GM21619 (cell line): ENCODE measurements at regions not wholly inside any gene's neighbourhood (a gene's known extent, or its start where the extent isn't known, plus 50 kb on each side); places are given as distances from the start of the nearest gene placed in this dataset.

Source experiments
- ATAC-seq: cut with Tn5 transposase; IDR thresholded peaks from one replicate; pipeline ENCODE4 v1.9.1; 2021; ENCODE audit not compliant: unreplicated experiment

GRCh38 chr1:96376846-96377245 is 344.7 kb upstream of the PTBP2 start:
- ATAC-seq, result no peak

DNA sequence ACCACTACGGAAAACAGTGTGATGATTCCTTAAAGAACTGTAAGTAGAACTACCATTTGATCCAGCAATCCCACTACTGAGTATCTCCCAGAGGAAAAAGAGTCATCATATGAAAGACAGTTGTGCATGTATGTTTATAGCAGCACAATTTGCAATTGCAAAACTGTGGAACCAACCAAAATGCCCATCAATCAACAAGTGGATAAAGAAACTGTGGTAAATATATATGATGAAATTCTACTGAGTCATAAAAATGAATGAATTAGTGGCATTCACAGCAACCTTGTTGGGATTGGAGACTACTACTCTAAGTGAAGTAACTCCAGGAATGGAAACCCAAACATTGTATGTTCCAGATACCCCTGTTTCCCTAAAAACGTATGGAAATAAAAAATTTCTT is 337.0 kb upstream of the PTBP2 start:
- no peak for ATAC-seq

- ATAC-seq, result no peak
Observed at GRCh38 chr1:96387785-96388184, 333.8 kb upstream of the PTBP2 start.

DNA sequence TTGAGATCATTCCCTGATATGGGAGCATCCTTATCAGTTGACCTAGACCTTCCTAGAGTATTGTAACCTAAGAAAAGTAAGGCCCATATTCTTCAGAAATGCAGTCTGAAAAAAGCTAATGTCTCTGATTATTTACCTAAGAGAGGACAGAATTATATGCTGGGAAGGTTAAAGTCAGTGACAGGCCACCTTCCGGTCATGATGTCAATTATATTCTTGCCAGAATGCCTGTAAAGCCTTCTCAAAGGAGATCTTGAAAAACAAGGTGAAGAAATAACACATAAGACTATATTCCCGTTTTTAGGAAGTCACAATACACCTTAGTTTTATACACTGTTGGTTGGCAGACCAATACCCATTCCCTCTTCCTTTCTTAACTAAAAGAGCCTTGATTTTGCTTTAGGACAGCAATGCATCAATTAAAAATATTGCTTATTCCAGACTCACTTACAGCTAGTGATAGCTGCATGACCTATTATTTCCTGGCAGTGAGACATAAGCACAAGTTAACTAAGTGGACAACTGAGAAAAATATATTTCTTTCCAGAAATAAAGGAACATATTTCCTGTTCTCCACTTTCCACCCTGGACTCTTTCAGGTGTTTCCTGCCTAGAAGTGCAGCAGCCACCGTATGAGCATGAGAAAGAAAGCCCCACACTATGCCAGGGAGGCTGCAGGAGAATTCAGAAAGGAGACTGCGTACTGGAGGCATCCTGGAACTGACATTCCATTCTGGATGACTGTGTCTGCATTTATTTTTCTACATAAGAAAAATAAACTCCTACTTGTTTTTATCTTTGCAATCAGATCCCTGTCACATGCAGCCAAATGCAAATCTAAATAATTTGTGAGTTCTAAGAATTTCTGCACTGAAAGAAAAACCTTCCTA is 332.9 kb upstream of the PTBP2 start:
- ATAC-seq, result no peak

GRCh38 chr1:96400089-96400488 is 321.5 kb upstream of the PTBP2 start:
- ATAC-seq, result no peak

DNA sequence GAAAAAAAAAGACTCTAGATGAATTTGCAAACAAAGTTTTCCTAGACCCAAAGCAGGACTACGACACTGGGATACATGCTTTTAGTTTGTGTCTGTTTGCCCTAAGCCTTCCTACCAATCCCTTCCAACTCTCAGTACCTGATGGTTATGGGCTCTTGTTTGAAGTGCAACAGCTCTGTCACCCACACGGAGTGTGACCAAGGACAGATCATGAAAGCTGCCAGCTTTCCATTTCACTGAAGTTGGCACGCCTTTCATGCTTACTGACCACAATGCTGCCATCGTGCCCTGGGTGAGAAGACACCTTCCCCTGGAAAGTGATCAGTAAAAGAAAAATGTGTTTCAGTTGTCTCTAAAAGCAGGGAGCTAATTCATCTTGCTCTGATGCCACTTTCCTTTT is 312.5 kb upstream of the PTBP2 start:
- ATAC-seq, result no peak

GRCh38 chr1:96409689-96410088 is 311.9 kb upstream of the PTBP2 start:
- ATAC-seq, result no peak

DNA sequence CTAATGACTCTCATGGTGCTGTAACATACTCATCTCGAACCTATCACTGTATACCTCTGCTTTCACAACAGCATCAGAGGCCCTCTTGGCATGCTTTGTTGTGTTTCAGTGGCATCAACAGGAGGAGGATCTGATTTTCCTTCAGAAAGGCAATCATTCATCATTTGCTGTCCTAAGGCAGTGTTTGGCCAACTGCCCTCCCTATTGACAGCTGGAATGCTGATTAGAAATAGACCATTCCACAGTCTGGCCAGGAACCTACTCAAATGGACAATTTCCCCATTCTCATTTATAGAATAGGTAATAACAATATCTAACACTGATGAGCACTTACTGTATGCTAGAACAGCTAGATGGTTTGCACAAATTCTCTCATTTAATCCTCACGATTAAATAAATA is 310.6 kb upstream of the PTBP2 start:
- ATAC-seq, result no peak

DNA sequence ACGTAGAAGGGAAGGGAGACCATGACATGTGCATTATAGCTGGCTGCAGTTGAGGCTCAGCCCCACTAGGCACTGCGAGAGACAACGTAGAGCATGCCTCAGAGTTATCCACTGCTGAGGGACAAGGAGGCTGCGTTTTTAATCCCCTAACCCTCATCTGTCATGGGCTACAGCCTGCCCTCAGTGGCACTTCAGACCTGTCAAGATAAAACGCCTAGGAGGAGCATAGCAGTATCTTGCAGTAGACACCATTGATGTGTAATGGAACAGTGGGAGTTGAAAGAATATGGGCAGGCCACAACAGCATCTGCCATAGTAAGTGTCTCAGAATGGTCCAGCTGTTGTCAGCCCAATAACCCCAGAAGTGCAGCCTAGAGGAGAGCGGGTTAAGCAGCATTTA is 307.0 kb upstream of the PTBP2 start:
- ATAC-seq, result no peak

DNA sequence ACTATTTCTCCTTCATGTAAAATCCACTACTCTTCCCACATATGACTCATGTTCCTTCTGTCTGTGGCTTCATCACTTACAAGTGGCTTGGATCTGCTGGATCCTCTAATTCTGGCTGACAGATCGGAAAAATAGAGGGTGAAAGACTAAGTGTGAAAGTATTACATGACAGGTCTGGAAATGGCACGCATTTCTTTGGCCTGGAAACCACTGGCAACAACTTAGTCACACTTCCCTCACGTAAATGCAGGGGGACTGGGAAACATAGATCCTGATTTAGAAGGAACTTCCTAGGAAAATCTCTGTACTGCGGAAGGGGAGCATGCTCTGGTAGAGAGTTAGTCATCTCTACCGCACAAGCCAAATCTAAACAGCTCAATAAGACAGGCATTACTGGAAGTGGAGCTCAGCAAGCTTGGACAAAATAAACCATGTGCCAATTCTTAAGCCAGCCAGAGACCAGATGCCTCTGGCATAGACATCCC is 305.4 kb upstream of the PTBP2 start:
- ATAC-seq, result no peak

- ATAC-seq, result peak; percentile 94
Observed at GRCh38 chr1:96416701-96417444, 304.7 kb upstream of the PTBP2 start.

DNA sequence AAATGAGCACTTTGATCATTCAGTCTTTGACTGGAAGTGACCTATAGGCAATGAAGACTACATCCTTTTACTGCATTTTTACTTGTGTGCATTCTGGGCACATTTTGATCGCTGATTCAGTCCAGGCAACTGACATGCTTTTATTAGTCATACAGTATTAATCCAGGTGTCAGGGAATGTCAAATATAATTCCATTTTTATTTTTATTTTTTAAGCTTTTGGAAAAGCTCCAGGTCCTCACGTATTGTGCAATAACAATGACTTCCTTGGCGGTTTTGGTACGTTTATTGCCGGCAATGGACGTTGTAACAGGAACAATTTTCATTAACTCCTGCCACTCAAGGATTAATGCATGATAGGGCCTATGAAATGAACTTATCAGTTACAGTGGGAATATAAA is 302.6 kb upstream of the PTBP2 start:
- ATAC-seq, result no peak

- no peak for ATAC-seq
Observed at GRCh38 chr1:96424877-96425276, 296.7 kb upstream of the PTBP2 start.

- ATAC-seq, result no peak
Observed at GRCh38 chr1:96425382-96426129, 296.0 kb upstream of the PTBP2 start.

- ATAC-seq, result no peak
Observed at GRCh38 chr1:96427616-96428015, 294.0 kb upstream of the PTBP2 start.

DNA sequence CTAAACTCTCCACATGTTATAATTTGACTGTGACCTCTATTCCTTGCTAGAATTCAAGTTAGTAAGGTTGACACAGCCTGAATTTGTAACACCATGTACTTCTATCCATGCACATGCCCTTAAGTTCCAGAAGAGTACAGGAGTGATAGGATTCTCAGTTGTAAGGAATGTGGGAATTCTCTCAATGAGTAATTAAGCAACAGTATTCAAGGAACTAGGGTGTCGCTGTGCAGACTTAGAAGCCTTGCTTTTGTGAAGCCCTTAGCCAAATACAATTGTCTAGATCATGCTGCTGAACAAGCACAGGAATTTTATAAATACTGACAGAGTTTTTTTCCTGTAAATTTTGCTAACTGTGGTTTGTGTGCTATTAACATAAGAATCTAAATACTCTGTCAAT is 276.3 kb upstream of the PTBP2 start:
- ATAC-seq, result no peak

- ATAC-seq, result no peak
Observed at GRCh38 chr1:96464066-96464465, 257.5 kb upstream of the PTBP2 start.

DNA sequence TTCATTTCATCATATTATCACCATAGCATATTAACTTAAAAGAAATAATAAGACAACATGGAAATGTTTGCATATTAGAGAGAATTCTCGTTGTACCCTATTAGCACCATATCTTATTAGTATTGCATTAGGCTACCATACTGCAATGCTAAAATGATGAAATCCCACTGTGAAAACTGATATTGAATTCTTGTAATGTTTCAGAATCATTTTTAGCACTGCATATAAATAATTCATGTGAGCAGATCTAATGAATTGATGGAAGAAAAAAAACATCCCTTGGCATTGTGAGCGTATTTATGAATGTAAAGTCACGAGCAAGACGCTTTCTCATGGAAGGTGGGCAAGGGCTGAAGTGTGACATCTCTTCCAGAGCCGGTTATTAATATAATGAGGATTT is 257.1 kb upstream of the PTBP2 start:
- no peak for ATAC-seq

- ATAC-seq, result no peak
Observed at GRCh38 chr1:96464991-96465390, 256.6 kb upstream of the PTBP2 start.

- no peak for ATAC-seq
Observed at GRCh38 chr1:96465441-96465840, 256.1 kb upstream of the PTBP2 start.

DNA sequence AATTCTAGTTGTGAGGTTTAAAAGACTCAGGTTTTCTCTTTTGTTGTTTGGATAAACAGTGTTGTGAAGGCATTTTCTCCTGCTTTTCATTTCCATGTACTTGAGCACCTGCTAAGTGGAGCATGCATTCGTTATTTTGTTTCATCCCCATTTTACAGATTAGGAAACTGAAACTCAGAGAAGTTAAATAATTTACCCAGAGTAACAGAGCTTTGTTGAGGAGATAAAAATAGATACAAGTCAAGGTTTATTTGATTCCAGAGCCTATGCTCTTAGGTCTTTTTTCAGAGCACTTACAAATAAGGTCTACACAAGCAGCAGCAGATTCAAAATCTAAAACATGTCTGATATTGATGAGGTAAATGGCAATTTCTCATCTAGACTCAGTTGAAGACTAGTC is 254.7 kb upstream of the PTBP2 start:
- no peak for ATAC-seq
